ENCODE measurements at regions not wholly inside any gene's neighbourhood (a gene's known extent, or its start where the extent isn't known, plus 50 kb on each side); places are given as distances from the start of the nearest gene placed in this dataset.

GRCh38 chr10:33087922-33088321 is 129.9 kb upstream of the ITGB1 start:
- TF ChIP-seq CTCF (IDR thresholded peaks at IDR 0.05) (no peak), POLR2A (IDR thresholded peaks at IDR 0.05) (no peak), POLR2AphosphoS5 (IDR thresholded peaks at IDR 0.05) (no peak)

Measured in prostate gland (tissue), 2 donors.